ENCODE measurements at regions not wholly inside any gene's neighbourhood (a gene's known extent, or its start where the extent isn't known, plus 50 kb on each side); places are given as distances from the start of the nearest gene placed in this dataset.
A peak's percentile ranks its signal among the peaks of the same experiment; 100 is the strongest.
"Not testable (repeated sequence)": the region's sequence is repeated elsewhere in the genome, so short reads cannot be mapped to it uniquely, and the experiment has no call there.

- no peak overlapping the region for H3K4me3 ChIP-seq (ENCODE audit: low read depth, low read length)
- ChIA-PET CTCF (interaction anchor here (1.0 to 3.5 kb wide), 5 partner anchors 10 to 232 kb away, joined by 3 to 18 read pairs (median 5); no protein-coding TSS in a partner anchor), POLR2A (no interaction called here)
- no peak for DNase-seq (ENCODE audit: low read depth, low spot score)
- no peak for TF ChIP-seq CTCF (IDR thresholded peaks at IDR 0.05; ENCODE audit: insufficient read depth, low read length, missing control alignments)
These were observed 62.2 kb upstream of the ANXA1 start for GRCh38 chr9:73089304-73089985.

- H3K4me3 ChIP-seq (ENCODE audit: low read depth, low read length); DNase-seq (ENCODE audit: low read depth, low spot score); POLR2A ChIA-PET; CTCF ChIA-PET: not testable (repeated sequence)
These were observed 63.8 kb upstream of the ANXA1 start for GRCh38 chr9:73087876-73088275.

GRCh38 chr9:73083519-73083918, 68.1 kb upstream of the ANXA1 start:
- H3K4me3 ChIP-seq (ENCODE audit: low read depth, low read length) = no peak overlapping the region
- POLR2A ChIA-PET = no interaction called here

GRCh38 chr9:73081979-73082657, 69.5 kb upstream of the ANXA1 start:
- TF ChIP-seq CTCF (IDR thresholded peaks at IDR 0.05; ENCODE audit: insufficient read depth, low read length, missing control alignments) = peak; percentile 66
- ChIA-PET POLR2A (no interaction called here), CTCF (interaction anchor here (0.7 to 6.8 kb wide), 25 partner anchors 8 to 1045 kb away, joined by 3 to 94 read pairs (median 4); no protein-coding TSS in a partner anchor)
- no peak for DNase-seq (ENCODE audit: low read depth, low spot score)
- no peak overlapping the region for H3K4me3 ChIP-seq (ENCODE audit: low read depth, low read length)

More at GRCh38 chr9:73083519-73083918, 68.1 kb upstream of the ANXA1 start:
- CTCF ChIA-PET = interaction anchor here (1.2 to 6.8 kb wide), 6 partner anchors 9 to 245 kb away, joined by 3 to 94 read pairs (median 8); no protein-coding TSS in a partner anchor
- no peak for DNase-seq (ENCODE audit: low read depth, low spot score)
- TF ChIP-seq CTCF (IDR thresholded peaks at IDR 0.05; ENCODE audit: insufficient read depth, low read length, missing control alignments) = no peak

GRCh38 chr9:73080110-73080694, 71.5 kb upstream of the ANXA1 start:
- H3K4me3 ChIP-seq (ENCODE audit: low read depth, low read length) = no peak overlapping the region
- CTCF ChIA-PET = interaction anchor here (0.6 to 6.8 kb wide), 13 partner anchors 9 to 1493 kb away, joined by 3 to 94 read pairs (median 5); no protein-coding TSS in a partner anchor
- POLR2A ChIA-PET = no interaction called here
- DNase-seq (ENCODE audit: low read depth, low spot score) = no peak
- no peak for TF ChIP-seq CTCF (IDR thresholded peaks at IDR 0.05; ENCODE audit: insufficient read depth, low read length, missing control alignments)

GRCh38 chr9:73079326-73079725, 72.3 kb upstream of the ANXA1 start:
- POLR2A ChIA-PET = no interaction called here

More at GRCh38 chr9:73079326-73079725, 72.3 kb upstream of the ANXA1 start:
- DNase-seq (ENCODE audit: low read depth, low spot score) = no peak
- CTCF ChIA-PET = interaction anchor here (0.8 to 6.8 kb wide), 11 partner anchors 10 to 1041 kb away, joined by 3 to 94 read pairs (median 4); no protein-coding TSS in a partner anchor
- TF ChIP-seq CTCF (IDR thresholded peaks at IDR 0.05; ENCODE audit: insufficient read depth, low read length, missing control alignments) = no peak
- no peak overlapping the region for H3K4me3 ChIP-seq (ENCODE audit: low read depth, low read length)
